ENCODE measurements at regions not wholly inside any gene's neighbourhood (a gene's known extent, or its start where the extent isn't known, plus 50 kb on each side); places are given as distances from the start of the nearest gene placed in this dataset.

- TF ChIP-seq CTCF (conservative IDR thresholded peaks at IDR 0.05), result no peak
- H3K27ac ChIP-seq, result no peak overlapping the region
These were observed 447.6 kb downstream of the SUCLA2 start for GRCh38 chr13:47553329-47553977.

- no peak for TF ChIP-seq CTCF (conservative IDR thresholded peaks at IDR 0.05)
- no peak overlapping the region for H3K27ac ChIP-seq
These were observed 451.8 kb downstream of the SUCLA2 start for GRCh38 chr13:47549219-47549752.

GRCh38 chr13:47548294-47548840 lies 452.7 kb downstream of the SUCLA2 start:
- no peak for TF ChIP-seq CTCF (conservative IDR thresholded peaks at IDR 0.05)
- no peak overlapping the region for H3K27ac ChIP-seq

GRCh38 chr13:47546391-47547225 lies 454.5 kb downstream of the SUCLA2 start:
- no peak overlapping the region for H3K27ac ChIP-seq
- TF ChIP-seq CTCF (conservative IDR thresholded peaks at IDR 0.05), result no peak

- no peak overlapping the region for H3K27ac ChIP-seq
- TF ChIP-seq CTCF (conservative IDR thresholded peaks at IDR 0.05), result no peak
These were observed 455.7 kb downstream of the SUCLA2 start for GRCh38 chr13:47545201-47546024.

GRCh38 chr13:47539317-47539716 lies 461.8 kb downstream of the SUCLA2 start:
- no peak overlapping the region for H3K27ac ChIP-seq
- no peak for TF ChIP-seq CTCF (conservative IDR thresholded peaks at IDR 0.05)
